HCT116 (cell line): ENCODE measurements at regions not wholly inside any gene's neighbourhood (a gene's known extent, or its start where the extent isn't known, plus 50 kb on each side); places are given as distances from the start of the nearest gene placed in this dataset.

Source experiments
- ATF3 ChIP-seq: IDR thresholded peaks from 2 replicates; pipeline ENCODE4 v1.6.1; 2012
- CTCF ChIP-seq, 3 experiments: fragments of 200-600 bp in 1 of 3; sonication (generic) in 1 of 3; IDR thresholded peaks in 2 of 3; conservative IDR thresholded peaks in 1 of 3; 2 replicates each; pipeline ENCODE4 v1.5.1; 2012 to 2017; ENCODE audit warnings: low read depth in 2 of 3, low read length in 2 of 3, antibody characterized with exemption in 1 of 3, borderline replicate concordance in 1 of 3, control low read depth in 1 of 3, mild to moderate bottlenecking in 1 of 3, mixed read lengths in 1 of 3, mixed run types in 1 of 3, moderate library complexity in 1 of 3; ENCODE audit not compliant: insufficient read depth in 1 of 3
- EZH2 ChIP-seq: fragments of 200-600 bp; sonication (generic); IDR thresholded peaks from 2 replicates; pipeline ENCODE4 v1.6.1; 2017; ENCODE audit warnings: antibody characterized with exemption, mixed run types
- EZH2phosphoT487 ChIP-seq: fragments of 200-600 bp; IDR thresholded peaks from 2 replicates; pipeline ENCODE4 v1.6.1; 2018; ENCODE audit warnings: antibody characterized with exemption, borderline replicate concordance
- POLR2A ChIP-seq: IDR thresholded peaks from 2 replicates; pipeline ENCODE4 v1.7.0; 2011; ENCODE audit warnings: borderline replicate concordance; ENCODE audit not compliant: insufficient read depth, insufficient read length; ENCODE audit errors: extremely low read depth
- POLR2AphosphoS5 ChIP-seq: IDR thresholded peaks from 2 replicates; pipeline ENCODE4 v1.6.1; 2011; ENCODE audit warnings: mild to moderate bottlenecking, low read depth, low read length, moderate library complexity
- RAD21 ChIP-seq: IDR thresholded peaks from 2 replicates; pipeline ENCODE4 v1.6.1; 2012; ENCODE audit warnings: low read depth, mild to moderate bottlenecking
- REST ChIP-seq: IDR thresholded peaks from 2 replicates; pipeline ENCODE4 v1.6.1; 2012; ENCODE audit warnings: low read depth
- SIN3A ChIP-seq: IDR thresholded peaks from 2 replicates; pipeline ENCODE4 v1.6.1; 2012; ENCODE audit warnings: low read depth
- YY1 ChIP-seq: IDR thresholded peaks from 2 replicates; pipeline ENCODE4 v1.6.1; 2011; ENCODE audit warnings: low read length, low read depth, moderate library complexity, mild to moderate bottlenecking; ENCODE audit not compliant: insufficient replicate concordance; ENCODE audit errors: extremely low read depth
- ZFX ChIP-seq: fragments of 450-650 bp; IDR thresholded peaks from 2 replicates; pipeline ENCODE4 v1.6.1; 2017

- TF ChIP-seq SIN3A (no peak), CTCF (IDR thresholded peaks at IDR 0.05 in 2 of 3, conservative IDR thresholded peaks at IDR 0.05 in 1 of 3; ENCODE audit: borderline replicate concordance in 1 of 3, insufficient read depth in 1 of 3, low read depth in 2 of 3, low read length in 2 of 3) (no peak), EZH2 (no peak), POLR2AphosphoS5 (no peak), POLR2A (no peak), EZH2phosphoT487 (no peak), YY1 (no peak), RAD21 (no peak), REST (no peak), ATF3 (no peak), ZFX (no peak)
These were observed 160.1 kb downstream of the ERMARD start for GRCh38 chr6:169911264-169912263.
